Erythroblast (primary cell): ENCODE measurements at regions not wholly inside any gene's neighbourhood (a gene's known extent, or its start where the extent isn't known, plus 50 kb on each side); places are given as distances from the start of the nearest gene placed in this dataset.

Source experiments
- GATA1 ChIP-seq: IDR thresholded peaks from 2 replicates; pipeline ENCODE4 v1.6.1; 2011; ENCODE audit warnings: low read depth, mild to moderate bottlenecking, control low read depth, low read length, moderate library complexity
- POLR2A ChIP-seq: IDR thresholded peaks from 2 replicates; pipeline ENCODE4 v1.6.1; 2011; ENCODE audit warnings: mild to moderate bottlenecking, low read length

DNA sequence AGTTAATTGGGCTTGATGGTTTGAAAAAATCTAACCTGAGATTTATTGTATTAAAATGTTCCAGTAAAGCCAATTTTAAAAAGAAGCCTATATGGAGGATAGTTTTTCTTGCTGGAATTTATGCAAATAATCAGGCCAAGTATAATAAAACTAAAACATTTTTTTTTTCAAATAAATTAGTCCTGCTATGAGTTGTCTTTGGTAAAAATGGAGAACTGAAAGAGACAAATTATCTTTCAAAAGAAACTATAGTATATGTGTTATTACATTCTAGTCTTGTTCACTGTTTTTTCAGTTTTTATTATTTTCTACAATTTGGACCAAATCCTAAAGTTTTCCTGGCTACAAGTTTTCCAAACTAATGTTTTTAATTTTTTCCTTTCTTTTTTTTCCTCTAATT, 468.9 kb downstream of the UQCRFS1 start:
- no peak for TF ChIP-seq POLR2A
- no peak for TF ChIP-seq GATA1
